Upper lobe of right lung (tissue), 1 donor: ENCODE measurements at regions not wholly inside any gene's neighbourhood (a gene's known extent, or its start where the extent isn't known, plus 50 kb on each side); places are given as distances from the start of the nearest gene placed in this dataset.

Experiments
- ATAC-seq: fragments of 200-7000 bp; cut with Tn5 transposase; one replicate; pipeline ENCODE4 v1.9.1; 2020; ENCODE audit warnings: mild to moderate bottlenecking, moderate library complexity
- DNase-seq: peaks from one replicate; pipeline ENCODE4 v3.0.0-alpha.2; 2020
- H3K27ac ChIP-seq: fragments of 200-600 bp; one replicate; pipeline ENCODE4 v1.8.0; 2022
- H3K27me3 ChIP-seq: fragments of 200-600 bp; one replicate; pipeline ENCODE4 v1.8.0; 2022; ENCODE audit warnings: mild to moderate bottlenecking
- H3K36me3 ChIP-seq: fragments of 200-600 bp; one replicate; pipeline ENCODE4 v1.8.0; 2022
- H3K4me1 ChIP-seq: fragments of 200-600 bp; one replicate; pipeline ENCODE4 v1.8.0; 2022
- H3K4me3 ChIP-seq: fragments of 200-600 bp; one replicate; pipeline ENCODE4 v1.8.0; 2022; ENCODE audit warnings: mild to moderate bottlenecking
- H3K9me3 ChIP-seq: fragments of 200-600 bp; one replicate; pipeline ENCODE4 v1.8.0; 2022
- CTCF ChIP-seq: fragments of 200-600 bp; IDR thresholded peaks from one replicate; pipeline ENCODE4 v1.8.0; 2022; ENCODE audit warnings: antibody characterized with exemption
- intact Hi-C: fragments of 100-400 bp; cut with DNase I; formaldehyde crosslinking; loops from one replicate; pipeline ENCODE4 v1.11.0; 2022
- donor health status: DM: no; HTN: yes; CAD: no; lungs with severe emphysema.

- Histone ChIP-seq H3K9me3 (no peaks in the 10 kb centered on the region), H3K4me3 (no peak overlapping the region), H3K4me1 (no peaks in the 10 kb centered on the region), H3K36me3 (no peaks in the 10 kb centered on the region), H3K27me3 (no peaks in the 10 kb centered on the region), H3K27ac (no peak overlapping the region)
- no peak for TF ChIP-seq CTCF
- ATAC-seq (no peak), DNase-seq (no peak)
- intact Hi-C loops = no loop called here
Measured at GRCh38 chr1:187762118-187762517, 933.4 kb downstream of the PLA2G4A start.

GRCh38 chr1:187763465-187763864, 934.7 kb downstream of the PLA2G4A start:
- Histone ChIP-seq H3K4me3 (no peak overlapping the region), H3K4me1 (no peaks in the 10 kb centered on the region), H3K27ac (no peak overlapping the region), H3K27me3 (no peaks in the 10 kb centered on the region), H3K36me3 (no peaks in the 10 kb centered on the region), H3K9me3 (no peaks in the 10 kb centered on the region)
- no peak for TF ChIP-seq CTCF
- ATAC-seq (no peak), DNase-seq (no peak)
- intact Hi-C loops = no loop called here

GRCh38 chr1:187763976-187764375, 935.2 kb downstream of the PLA2G4A start:
- intact Hi-C loops = no loop called here
- ATAC-seq = no peak
- TF ChIP-seq CTCF = no peak
- Histone ChIP-seq H3K36me3 (no peaks in the 10 kb centered on the region), H3K9me3 (no peaks in the 10 kb centered on the region), H3K4me3 (no peak overlapping the region), H3K27me3 (no peaks in the 10 kb centered on the region), H3K4me1 (no peaks in the 10 kb centered on the region), H3K27ac (no peak overlapping the region)
- no peak for DNase-seq

DNA sequence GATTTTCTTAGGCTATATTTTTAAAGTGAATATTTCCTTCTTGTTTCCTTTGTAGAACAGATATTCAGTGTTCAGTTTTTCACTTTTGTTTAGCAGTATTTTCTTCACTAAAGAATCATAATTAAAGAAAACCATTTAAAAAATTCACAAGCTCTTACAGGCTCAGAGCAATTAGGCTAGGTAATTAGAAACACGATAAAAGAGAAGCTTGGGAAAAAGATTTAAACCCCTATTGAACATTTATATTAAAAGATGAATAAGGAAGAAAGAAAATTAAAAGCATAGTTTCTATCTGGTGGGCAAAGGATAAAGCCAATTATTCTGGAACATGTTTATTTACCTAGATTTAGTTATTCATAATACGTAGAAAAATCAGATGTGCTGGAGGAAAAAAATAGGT, 942.6 kb downstream of the PLA2G4A start:
- intact Hi-C loops = no loop called here
- Histone ChIP-seq H3K9me3 (no peaks in the 10 kb centered on the region), H3K4me3 (no peak overlapping the region), H3K27ac (no peak overlapping the region), H3K4me1 (no peaks in the 10 kb centered on the region), H3K27me3 (no peaks in the 10 kb centered on the region), H3K36me3 (no peaks in the 10 kb centered on the region)
- ATAC-seq (no peak), DNase-seq (no peak)
- no peak for TF ChIP-seq CTCF

DNA sequence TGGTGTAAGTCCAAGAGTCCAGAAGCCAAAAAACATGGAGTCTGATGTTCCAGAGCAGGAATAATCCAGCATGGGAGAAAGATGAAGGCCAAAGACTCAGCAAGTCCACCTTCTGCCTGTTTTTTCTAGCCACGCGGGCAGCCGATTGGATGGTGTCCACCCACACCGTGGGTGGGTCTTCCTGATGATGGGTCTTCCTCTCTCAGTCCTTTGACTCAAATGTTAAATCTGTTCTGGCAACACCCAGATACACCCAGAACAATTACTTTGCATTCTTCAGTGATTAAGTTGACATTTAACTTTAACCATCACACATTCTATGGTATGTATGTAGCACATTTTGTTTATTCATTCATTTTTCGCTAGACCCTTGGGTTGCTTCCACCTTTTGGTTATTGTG, 944.4 kb downstream of the PLA2G4A start:
- TF ChIP-seq CTCF = no peak
- Histone ChIP-seq H3K27me3 (no peaks in the 10 kb centered on the region), H3K4me3 (no peak overlapping the region), H3K36me3 (no peaks in the 10 kb centered on the region), H3K9me3 (no peaks in the 10 kb centered on the region), H3K27ac (no peak overlapping the region), H3K4me1 (no peaks in the 10 kb centered on the region)
- ATAC-seq (no peak), DNase-seq (no peak)
- intact Hi-C loops = no loop called here

DNA sequence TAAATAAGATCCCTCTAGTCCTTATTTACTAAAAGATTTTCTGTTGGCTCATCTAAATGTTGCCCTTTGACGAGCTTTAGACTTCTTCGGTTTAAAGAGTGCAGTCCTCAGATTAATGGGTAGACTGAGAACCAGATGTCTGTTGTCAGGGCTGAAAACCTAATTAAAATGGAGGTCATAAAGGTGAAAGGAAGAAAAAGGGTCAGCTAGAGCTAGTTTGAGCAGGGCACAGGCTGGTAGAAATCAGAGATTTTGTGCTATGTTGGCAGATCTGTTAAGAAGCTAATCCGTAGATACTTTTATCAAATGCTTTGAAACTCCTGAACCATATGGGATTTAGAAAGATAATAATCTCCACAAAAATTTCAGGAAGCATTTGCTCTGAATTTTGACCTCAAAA, 959.0 kb downstream of the PLA2G4A start:
- Histone ChIP-seq H3K4me1 (no peaks in the 10 kb centered on the region), H3K27ac (no peak overlapping the region), H3K9me3 (no peaks in the 10 kb centered on the region), H3K27me3 (no peaks in the 10 kb centered on the region), H3K4me3 (no peak overlapping the region), H3K36me3 (no peaks in the 10 kb centered on the region)
- no peak for ATAC-seq
- no peak for DNase-seq
- intact Hi-C loops = no loop called here
- no peak for TF ChIP-seq CTCF
